ENCODE measurements at regions not wholly inside any gene's neighbourhood (a gene's known extent, or its start where the extent isn't known, plus 50 kb on each side); places are given as distances from the start of the nearest gene placed in this dataset.
"Not testable (repeated sequence)": the region's sequence is repeated elsewhere in the genome, so short reads cannot be mapped to it uniquely, and the experiment has no call there.

GRCh38 chr12:34163443-34163842 is 141.1 kb downstream of the ALG10 start:
- H3K4me1 Mint-ChIP-seq (ENCODE audit: low read depth, unreplicated experiment), result no peaks in the 10 kb centered on the region
- DNase-seq, result peak; percentile 3
- BruUV-seq (replicated peaks), result no TSS peak
- H3K27me3 Mint-ChIP-seq (ENCODE audit: unreplicated experiment), result no peaks in the 10 kb centered on the region
- no peak overlapping the region for H3K27ac Mint-ChIP-seq (ENCODE audit: unreplicated experiment)
- no peak overlapping the region for H3K4me3 Mint-ChIP-seq (ENCODE audit: low read depth, unreplicated experiment)
- no peaks in the 10 kb centered on the region for H3K36me3 Mint-ChIP-seq (ENCODE audit: insufficient read depth, unreplicated experiment)
- CTCF ChIA-PET, result no interaction called here
- no peaks in the 10 kb centered on the region for H3K9me3 Mint-ChIP-seq (ENCODE audit: low read depth, unreplicated experiment)
- no peak for TF ChIP-seq CTCF (IDR thresholded peaks at IDR 0.05; ENCODE audit: unreplicated experiment)
- intact Hi-C loops (cut with micrococcal nuclease; ENCODE audit: unreplicated experiment), result no loop called here

GRCh38 chr12:34166427-34167060 is 144.2 kb downstream of the ALG10 start:
- Mint-ChIP-seq H3K4me1 (ENCODE audit: low read depth, unreplicated experiment) (no peaks in the 10 kb centered on the region), H3K36me3 (ENCODE audit: insufficient read depth, unreplicated experiment) (no peaks in the 10 kb centered on the region), H3K4me3 (ENCODE audit: low read depth, unreplicated experiment) (no peak overlapping the region), H3K9me3 (ENCODE audit: low read depth, unreplicated experiment) (no peaks in the 10 kb centered on the region), H3K27ac (ENCODE audit: unreplicated experiment) (no peak overlapping the region), H3K27me3 (ENCODE audit: unreplicated experiment) (no peaks in the 10 kb centered on the region)
- intact Hi-C loops (cut with micrococcal nuclease; ENCODE audit: unreplicated experiment), result no loop called here
- CTCF ChIA-PET, result no interaction called here
- no TSS peak for BruUV-seq (replicated peaks)
- TF ChIP-seq CTCF (IDR thresholded peaks at IDR 0.05; ENCODE audit: unreplicated experiment), result no peak
- no peak for DNase-seq

- CTCF ChIA-PET; DNase-seq; H3K27me3 Mint-ChIP-seq (ENCODE audit: unreplicated experiment); H3K36me3 Mint-ChIP-seq (ENCODE audit: insufficient read depth, unreplicated experiment); intact Hi-C loops (cut with micrococcal nuclease; ENCODE audit: unreplicated experiment); H3K9me3 Mint-ChIP-seq (ENCODE audit: low read depth, unreplicated experiment); BruUV-seq (replicated peaks); H3K4me1 Mint-ChIP-seq (ENCODE audit: low read depth, unreplicated experiment); H3K4me3 Mint-ChIP-seq (ENCODE audit: low read depth, unreplicated experiment); H3K27ac Mint-ChIP-seq (ENCODE audit: unreplicated experiment): not testable (repeated sequence)
Observed at GRCh38 chr12:34168507-34168906, 146.2 kb downstream of the ALG10 start.

GRCh38 chr12:34186492-34186891 is 164.2 kb downstream of the ALG10 start:
- H3K36me3 Mint-ChIP-seq (ENCODE audit: insufficient read depth, unreplicated experiment), result no peaks in the 10 kb centered on the region
- H3K9me3 Mint-ChIP-seq (ENCODE audit: low read depth, unreplicated experiment), result peaks cover 10% of the 10 kb centered on the region
- TF ChIP-seq CTCF (IDR thresholded peaks at IDR 0.05; ENCODE audit: unreplicated experiment), result no peak
- CTCF ChIA-PET, result no interaction called here
- H3K27me3 Mint-ChIP-seq (ENCODE audit: unreplicated experiment), result no peaks in the 10 kb centered on the region
- no peak overlapping the region for H3K27ac Mint-ChIP-seq (ENCODE audit: unreplicated experiment)
- DNase-seq, result no peak
- intact Hi-C loops (cut with micrococcal nuclease; ENCODE audit: unreplicated experiment), result no loop called here
- H3K4me3 Mint-ChIP-seq (ENCODE audit: low read depth, unreplicated experiment), result no peak overlapping the region
- H3K4me1 Mint-ChIP-seq (ENCODE audit: low read depth, unreplicated experiment), result no peaks in the 10 kb centered on the region
- no TSS peak for BruUV-seq (replicated peaks)

- no peak overlapping the region for H3K4me3 Mint-ChIP-seq (ENCODE audit: low read depth, unreplicated experiment)
- TF ChIP-seq CTCF (IDR thresholded peaks at IDR 0.05; ENCODE audit: unreplicated experiment), result no peak
- intact Hi-C loops (cut with micrococcal nuclease; ENCODE audit: unreplicated experiment), result no loop called here
- BruUV-seq (replicated peaks), result no TSS peak
- no peak for DNase-seq
- CTCF ChIA-PET, result no interaction called here
- no peaks in the 10 kb centered on the region for H3K36me3 Mint-ChIP-seq (ENCODE audit: insufficient read depth, unreplicated experiment)
- no peaks in the 10 kb centered on the region for H3K27me3 Mint-ChIP-seq (ENCODE audit: unreplicated experiment)
- H3K9me3 Mint-ChIP-seq (ENCODE audit: low read depth, unreplicated experiment), result peaks cover 1% of the 10 kb centered on the region
- no peaks in the 10 kb centered on the region for H3K4me1 Mint-ChIP-seq (ENCODE audit: low read depth, unreplicated experiment)
- no peak overlapping the region for H3K27ac Mint-ChIP-seq (ENCODE audit: unreplicated experiment)
Observed at GRCh38 chr12:34188974-34189373, 166.7 kb downstream of the ALG10 start.

All from Calu3 (cell line).